ENCODE measurements at regions not wholly inside any gene's neighbourhood (a gene's known extent, or its start where the extent isn't known, plus 50 kb on each side); places are given as distances from the start of the nearest gene placed in this dataset.

DNA sequence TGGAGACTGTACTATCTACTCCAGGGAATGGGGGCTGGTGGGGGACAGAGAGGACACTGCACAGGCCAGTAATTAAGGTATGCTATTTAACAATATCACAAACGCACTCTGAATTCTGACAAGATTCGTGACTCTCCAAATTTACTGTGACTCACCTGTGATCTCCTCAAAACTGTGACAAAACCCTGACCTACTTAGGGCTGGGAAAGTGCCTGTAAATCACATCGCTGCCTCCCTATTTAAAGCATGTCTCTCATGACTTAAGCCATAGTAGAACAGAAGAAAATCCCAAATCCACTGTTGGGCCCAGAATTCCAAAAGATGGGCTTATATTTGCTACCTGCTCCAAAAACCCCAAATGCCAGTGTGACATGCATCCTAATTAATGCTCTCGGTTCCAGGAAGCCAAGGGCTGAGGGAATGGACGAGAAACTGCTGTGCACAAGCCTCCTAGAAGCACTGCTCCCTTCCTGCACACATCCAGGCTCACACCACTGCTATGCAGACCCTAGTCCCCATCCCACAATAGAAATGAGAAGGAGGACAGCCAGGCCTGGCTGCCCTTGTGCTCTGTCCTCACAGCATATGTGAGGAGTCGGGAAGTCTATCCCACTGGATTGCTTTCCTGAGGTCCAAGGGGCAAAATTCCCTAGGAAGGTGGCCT lies 187.7 kb upstream of the CHRNA7 start:
- Mint-ChIP-seq H3K27ac (no peak overlapping the region), H3K9me3 (ENCODE audit: low read depth) (no peaks in the 10 kb centered on the region), H3K27me3 (no peaks in the 10 kb centered on the region), H3K4me3 (ENCODE audit: low read depth) (no peak overlapping the region), H3K4me1 (ENCODE audit: low read depth) (peaks cover 4% of the 10 kb centered on the region), H3K36me3 (ENCODE audit: insufficient read depth) (no peaks in the 10 kb centered on the region)
- no peak for DNase-seq (ENCODE audit: low spot score, unreplicated experiment)
- TF ChIP-seq, protein P1, sequence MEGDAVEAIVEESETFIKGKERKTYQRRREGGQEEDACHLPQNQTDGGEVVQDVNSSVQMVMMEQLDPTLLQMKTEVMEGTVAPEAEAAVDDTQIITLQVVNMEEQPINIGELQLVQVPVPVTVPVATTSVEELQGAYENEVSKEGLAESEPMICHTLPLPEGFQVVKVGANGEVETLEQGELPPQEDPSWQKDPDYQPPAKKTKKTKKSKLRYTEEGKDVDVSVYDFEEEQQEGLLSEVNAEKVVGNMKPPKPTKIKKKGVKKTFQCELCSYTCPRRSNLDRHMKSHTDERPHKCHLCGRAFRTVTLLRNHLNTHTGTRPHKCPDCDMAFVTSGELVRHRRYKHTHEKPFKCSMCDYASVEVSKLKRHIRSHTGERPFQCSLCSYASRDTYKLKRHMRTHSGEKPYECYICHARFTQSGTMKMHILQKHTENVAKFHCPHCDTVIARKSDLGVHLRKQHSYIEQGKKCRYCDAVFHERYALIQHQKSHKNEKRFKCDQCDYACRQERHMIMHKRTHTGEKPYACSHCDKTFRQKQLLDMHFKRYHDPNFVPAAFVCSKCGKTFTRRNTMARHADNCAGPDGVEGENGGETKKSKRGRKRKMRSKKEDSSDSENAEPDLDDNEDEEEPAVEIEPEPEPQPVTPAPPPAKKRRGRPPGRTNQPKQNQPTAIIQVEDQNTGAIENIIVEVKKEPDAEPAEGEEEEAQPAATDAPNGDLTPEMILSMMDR (IDR thresholded peaks at IDR 0.05; ENCODE audit: unreplicated experiment): no peak

DNA sequence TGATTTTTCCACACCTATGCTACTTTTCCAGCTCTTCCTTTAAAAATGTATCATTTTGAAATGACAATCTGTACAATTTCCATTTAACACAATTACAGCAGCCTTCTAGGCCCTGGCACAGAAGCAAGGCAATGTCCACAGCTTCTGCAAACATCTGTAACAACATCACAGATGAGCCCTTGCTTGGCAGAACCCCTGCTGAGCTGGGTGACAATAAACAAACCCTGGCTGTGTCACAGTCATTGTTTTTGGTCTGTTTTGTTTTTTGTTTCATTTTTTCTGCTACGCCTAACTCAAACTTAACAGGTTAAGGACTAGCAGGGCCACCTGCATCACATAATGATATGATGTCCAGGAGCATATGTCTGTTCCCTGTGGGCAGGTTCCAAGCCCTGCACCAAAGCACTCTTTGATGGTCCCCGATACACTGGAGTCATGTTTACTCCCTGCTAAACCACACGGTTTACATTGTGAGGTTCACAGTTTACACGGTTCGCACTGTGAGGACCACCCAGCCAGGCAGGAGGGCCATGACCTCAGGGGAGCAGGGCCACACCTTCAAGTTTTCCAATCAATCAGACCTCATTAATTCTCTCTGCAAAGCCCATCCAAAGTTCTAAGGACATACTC lies 186.8 kb upstream of the CHRNA7 start:
- Mint-ChIP-seq H3K4me1 (ENCODE audit: low read depth) (peaks cover 4% of the 10 kb centered on the region), H3K9me3 (ENCODE audit: low read depth) (no peaks in the 10 kb centered on the region), H3K27me3 (no peaks in the 10 kb centered on the region), H3K36me3 (ENCODE audit: insufficient read depth) (no peaks in the 10 kb centered on the region), H3K27ac (peak overlapping the region; percentile 42), H3K4me3 (ENCODE audit: low read depth) (no peak overlapping the region)
- DNase-seq (ENCODE audit: low spot score, unreplicated experiment): no peak
- TF ChIP-seq, protein P1 (IDR thresholded peaks at IDR 0.05; ENCODE audit: unreplicated experiment): no peak

DNA sequence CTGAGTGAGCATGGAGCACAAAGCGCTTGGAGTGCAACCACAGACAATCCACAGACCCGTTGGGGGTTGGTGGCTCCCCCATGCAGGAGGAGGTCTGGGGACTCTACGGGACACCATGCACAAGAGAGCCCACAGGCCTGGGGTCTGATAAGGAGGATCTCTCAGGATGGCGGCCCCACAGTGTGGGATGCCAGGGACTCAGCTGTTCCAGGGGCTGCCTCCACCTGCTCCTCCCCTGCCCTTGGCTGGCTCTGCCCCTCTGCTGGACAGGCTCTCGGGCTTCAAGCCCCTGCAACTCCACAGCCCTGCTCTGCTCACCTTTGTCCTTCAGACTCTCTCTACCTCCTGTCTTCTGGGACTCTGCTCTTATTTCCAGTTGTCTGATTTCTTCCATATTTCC lies 184.5 kb upstream of the CHRNA7 start:
- Mint-ChIP-seq H3K27ac (peak overlapping the region; percentile 7), H3K36me3 (ENCODE audit: insufficient read depth) (no peaks in the 10 kb centered on the region), H3K4me3 (ENCODE audit: low read depth) (no peak overlapping the region), H3K9me3 (ENCODE audit: low read depth) (peaks cover 6% of the 10 kb centered on the region), H3K27me3 (no peaks in the 10 kb centered on the region), H3K4me1 (ENCODE audit: low read depth) (peaks cover 4% of the 10 kb centered on the region)
- TF ChIP-seq, protein P1 (IDR thresholded peaks at IDR 0.05; ENCODE audit: unreplicated experiment): no peak
- no peak for DNase-seq (ENCODE audit: low spot score, unreplicated experiment)

DNA sequence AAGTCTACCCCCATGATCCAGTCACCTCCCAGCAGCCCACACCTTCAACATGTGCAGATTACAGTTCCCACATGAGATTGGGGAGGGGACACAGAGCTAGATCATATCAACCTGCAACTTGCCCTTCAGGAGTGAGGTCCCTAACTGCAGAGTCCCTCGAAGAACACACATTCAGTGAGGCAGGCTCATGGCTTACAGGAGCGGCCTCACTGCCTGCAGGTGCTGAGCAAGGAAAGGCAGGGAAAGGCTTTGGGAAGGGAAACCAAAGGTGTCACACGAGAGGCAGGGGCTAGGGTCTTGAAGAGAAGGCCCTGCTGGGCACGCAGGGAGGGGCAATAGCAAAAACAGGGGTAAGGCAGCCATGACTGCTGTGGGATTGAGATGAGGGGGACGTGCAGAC lies 182.4 kb upstream of the CHRNA7 start:
- no peaks in the 10 kb centered on the region for H3K27me3 Mint-ChIP-seq
- peaks cover 12% of the 10 kb centered on the region for H3K9me3 Mint-ChIP-seq (ENCODE audit: low read depth)
- no peak overlapping the region for H3K27ac Mint-ChIP-seq
- DNase-seq (ENCODE audit: low spot score, unreplicated experiment): no peak
- peaks cover 4% of the 10 kb centered on the region for H3K4me1 Mint-ChIP-seq (ENCODE audit: low read depth)
- peaks cover 2% of the 10 kb centered on the region for H3K36me3 Mint-ChIP-seq (ENCODE audit: insufficient read depth)
- TF ChIP-seq, protein P1 (IDR thresholded peaks at IDR 0.05; ENCODE audit: unreplicated experiment): no peak
- H3K4me3 Mint-ChIP-seq (ENCODE audit: low read depth): no peak overlapping the region

DNA sequence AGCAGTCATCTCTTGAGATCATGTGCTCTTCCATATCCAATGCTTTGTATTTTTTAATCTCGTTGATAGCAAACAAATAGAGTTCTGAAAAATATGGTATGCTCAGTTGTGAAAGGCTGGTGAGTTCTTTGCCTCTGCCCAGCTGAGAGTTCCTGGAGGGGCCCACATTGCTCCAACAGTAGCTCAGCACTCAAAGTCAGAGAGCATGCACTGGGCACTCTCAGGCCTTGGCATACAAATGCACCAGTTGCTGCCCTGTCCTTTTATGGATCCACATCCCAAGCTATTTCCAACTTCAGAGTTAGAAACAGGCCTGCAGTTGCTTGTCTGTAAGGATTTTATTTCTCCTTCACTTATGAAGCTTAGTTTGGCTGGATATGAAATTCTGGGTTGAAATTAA lies 181.7 kb upstream of the CHRNA7 start:
- Mint-ChIP-seq H3K27ac (no peak overlapping the region), H3K4me1 (ENCODE audit: low read depth) (peaks cover 4% of the 10 kb centered on the region), H3K9me3 (ENCODE audit: low read depth) (peaks cover 12% of the 10 kb centered on the region), H3K36me3 (ENCODE audit: insufficient read depth) (peaks cover 2% of the 10 kb centered on the region), H3K4me3 (ENCODE audit: low read depth) (no peak overlapping the region), H3K27me3 (no peaks in the 10 kb centered on the region)
- DNase-seq (ENCODE audit: low spot score, unreplicated experiment): no peak
- TF ChIP-seq, protein P1 (IDR thresholded peaks at IDR 0.05; ENCODE audit: unreplicated experiment): no peak

Measured in progenitor cell of endocrine pancreas (in vitro differentiated cells).